Liver (tissue), 2 donors: ENCODE measurements at regions not wholly inside any gene's neighbourhood (a gene's known extent, or its start where the extent isn't known, plus 50 kb on each side); places are given as distances from the start of the nearest gene placed in this dataset.

Source experiments
- FOXA1 ChIP-seq: IDR thresholded peaks from 2 replicates; pipeline ENCODE4 v1.6.1; 2016; ENCODE audit warnings: antibody characterized with exemption
- GABPA ChIP-seq, 2 donors: IDR thresholded peaks in 1 of 2; conservative IDR thresholded peaks in 1 of 2; 2 replicates each; pipeline ENCODE4 v1.6.1; 2016; ENCODE audit warnings: antibody characterized with exemption in 2 of 2, mild to moderate bottlenecking in 1 of 2, moderate library complexity in 1 of 2
- donor health status: healthy.

- TF ChIP-seq GABPA (IDR thresholded peaks at IDR 0.05 in 1 of 2, conservative IDR thresholded peaks at IDR 0.05 in 1 of 2) (no peak), FOXA1 (no peak)
Measured at GRCh38 chr4:123976819-123977218, 580.2 kb downstream of the SPRY1 start.
